IMR-90 (cell line): ENCODE measurements at regions not wholly inside any gene's neighbourhood (a gene's known extent, or its start where the extent isn't known, plus 50 kb on each side); places are given as distances from the start of the nearest gene placed in this dataset.

Source experiments
- ATAC-seq: fragments of 200-7000 bp; cut with Tn5 transposase; 2 replicates; pipeline ENCODE4 v1.9.1; 2020; ENCODE audit warnings: low read depth, mild to moderate bottlenecking, moderate library complexity
- BruUV-seq: library from RNA; stranded (reverse); fragments of 400-500 nt; replicated peaks from 2 replicates; lab custom pipeline; 2021; lab: Mats Ljungman, UMichigan
- CTCF ChIA-PET: fragments of 300-600 bp; formaldehyde crosslinking; extraction: SDS; loops from one replicate; lab custom pipeline; 2021; ENCODE audit warnings: antibody characterized with exemption; lab: Yijun Ruan, JAX
- POLR2A ChIA-PET: fragments of 300-600 bp; sonication (Branson Sonifier 250); formaldehyde crosslinking; loops from one replicate; lab custom pipeline; 2022; ENCODE audit warnings: antibody characterized with exemption; ENCODE audit not compliant: unreplicated experiment; lab: Charles Lee
- DNase-seq: peaks from one replicate; pipeline ENCODE4 v3.0.0; 2013
- H2AFZ ChIP-seq: replicated peaks from 2 replicates; pipeline ENCODE3; 2013; ENCODE audit warnings: low read length, mild to moderate bottlenecking; ENCODE audit not compliant: poor library complexity
- H2AK5ac ChIP-seq: 2 replicates; pipeline ENCODE4 v1.6.1; 2013; ENCODE audit warnings: low read depth, low read length, inconsistent platforms
- H2AK9ac ChIP-seq: replicated peaks from 2 replicates; pipeline ENCODE3; 2013; ENCODE audit warnings: mild to moderate bottlenecking, low read depth, low read length, moderate library complexity; ENCODE audit not compliant: poor library complexity
- H2BK120ac ChIP-seq: 2 replicates; pipeline ENCODE4 v1.6.1; 2013; ENCODE audit warnings: low read depth, low read length, inconsistent platforms
- H2BK15ac ChIP-seq: 3 replicates; pipeline ENCODE4 v1.6.1; 2013; ENCODE audit warnings: low read depth, low read length, inconsistent platforms
- H2BK20ac ChIP-seq: 2 replicates; pipeline ENCODE4 v1.6.1; 2013; ENCODE audit warnings: low read depth, mild to moderate bottlenecking, inconsistent platforms, low read length, moderate library complexity
- H2BK5ac ChIP-seq: 2 replicates; pipeline ENCODE4 v1.6.1; 2013; ENCODE audit warnings: mild to moderate bottlenecking, low read depth, low read length, inconsistent platforms; ENCODE audit not compliant: poor library complexity, severe bottlenecking
- H3K14ac ChIP-seq: replicated peaks from 2 replicates; pipeline ENCODE4 v1.6.1; 2013; ENCODE audit warnings: low read depth, low read length, inconsistent platforms
- H3K18ac ChIP-seq: 2 replicates; pipeline ENCODE4 v1.6.1; 2013; ENCODE audit warnings: low read depth, low read length, control low read depth
- H3K23ac ChIP-seq: 2 replicates; pipeline ENCODE4 v1.6.1; 2013; ENCODE audit warnings: low read depth, low read length, inconsistent platforms
- H3K27ac ChIP-seq: 2 replicates; pipeline ENCODE4 v1.5.1; 2013; ENCODE audit warnings: mild to moderate bottlenecking, control low read depth, low read length; ENCODE audit not compliant: insufficient read depth
- H3K27me3 ChIP-seq: 2 replicates; pipeline ENCODE4 v1.6.1; 2013; ENCODE audit warnings: low read length; ENCODE audit not compliant: control insufficient read depth, insufficient read depth
- H3K36me3 ChIP-seq: 2 replicates; pipeline ENCODE4 v1.6.1; 2013; ENCODE audit warnings: low read length, mixed read lengths; ENCODE audit not compliant: control insufficient read depth, insufficient read depth
- H3K4ac ChIP-seq: 2 replicates; pipeline ENCODE4 v1.6.1; 2013; ENCODE audit warnings: low read depth, low read length, inconsistent platforms
- H3K4me1 ChIP-seq: 2 replicates; pipeline ENCODE4 v1.6.1; 2013; ENCODE audit warnings: low read length, mixed read lengths; ENCODE audit not compliant: control insufficient read depth, insufficient read depth
- H3K4me2 ChIP-seq: 2 replicates; pipeline ENCODE4 v1.6.1; 2013; ENCODE audit warnings: low read depth, mild to moderate bottlenecking, control low read depth, low read length, moderate library complexity
- H3K4me3 ChIP-seq: 2 replicates; pipeline ENCODE4 v1.5.1; 2013; ENCODE audit warnings: low read depth, mild to moderate bottlenecking, control low read depth, low read length, moderate library complexity; ENCODE audit not compliant: insufficient read depth
- H3K56ac ChIP-seq: 2 replicates; pipeline ENCODE4 v1.6.1; 2013; ENCODE audit warnings: low read length, inconsistent platforms; ENCODE audit not compliant: insufficient read depth; ENCODE audit errors: extremely low read depth
- H3K79me1 ChIP-seq, 2 experiments: 2 replicates each; pipeline ENCODE4 v1.6.1; 2013; ENCODE audit warnings: low read length in 2 of 2, inconsistent platforms in 1 of 2, low read depth in 1 of 2
- H3K9ac ChIP-seq: 2 replicates; pipeline ENCODE4 v1.6.1; 2013; ENCODE audit warnings: low read depth, low read length, control low read depth
- H3K9me1 ChIP-seq: 2 replicates; pipeline ENCODE4 v1.6.1; 2013; ENCODE audit warnings: low read length, inconsistent platforms; ENCODE audit not compliant: insufficient read depth
- H3K9me3 ChIP-seq: 2 replicates; pipeline ENCODE4 v1.6.1; 2013; ENCODE audit warnings: low read length; ENCODE audit not compliant: control insufficient read depth, insufficient read depth
- H4K20me1 ChIP-seq: 2 replicates; pipeline ENCODE4 v1.6.1; 2013; ENCODE audit warnings: low read length, inconsistent platforms; ENCODE audit not compliant: insufficient read depth
- H4K5ac ChIP-seq: 2 replicates; pipeline ENCODE4 v1.6.1; 2013; ENCODE audit warnings: mild to moderate bottlenecking, low read depth, low read length, control low read depth
- H4K8ac ChIP-seq, 2 experiments: 2 replicates each; pipeline ENCODE4 v1.6.1; 2013; ENCODE audit warnings: low read depth in 2 of 2, low read length in 2 of 2, control low read depth in 1 of 2, inconsistent platforms in 1 of 2
- H4K91ac ChIP-seq: 2 replicates; pipeline ENCODE4 v1.6.1; 2013; ENCODE audit warnings: low read depth, low read length, inconsistent platforms; ENCODE audit not compliant: insufficient read depth
- BHLHE40 ChIP-seq: fragments of 150-350 bp; IDR thresholded peaks from 2 replicates; pipeline ENCODE4 v1.6.1; 2016; ENCODE audit warnings: mild to moderate bottlenecking, low read depth, low read length
- CEBPB ChIP-seq: IDR thresholded peaks from 2 replicates; pipeline ENCODE4 v1.6.1; 2012; ENCODE audit warnings: low read depth, low read length, improper control_type of control experiment
- CHD1 ChIP-seq: IDR thresholded peaks from 2 replicates; pipeline ENCODE4 v1.6.1; 2012; ENCODE audit warnings: low read depth, low read length, improper control_type of control experiment
- CTCF ChIP-seq: conservative IDR thresholded peaks from 2 replicates; pipeline ENCODE4 v1.5.1; 2012; ENCODE audit warnings: mild to moderate bottlenecking, low read depth, low read length, improper control_type of control experiment
- ELK1 ChIP-seq: fragments of 150-350 bp; IDR thresholded peaks from 2 replicates; pipeline ENCODE4 v1.6.1; 2016; ENCODE audit warnings: low read depth, mild to moderate bottlenecking, low read length, moderate library complexity, borderline replicate concordance
- FOS ChIP-seq: fragments of 150-350 bp; IDR thresholded peaks from 2 replicates; pipeline ENCODE4 v1.6.1; 2016; ENCODE audit warnings: low read depth, low read length
- MAZ ChIP-seq: IDR thresholded peaks from 2 replicates; pipeline ENCODE4 v1.6.1; 2012; ENCODE audit warnings: low read depth, mild to moderate bottlenecking, low read length, improper control_type of control experiment, moderate library complexity, borderline replicate concordance
- MXI1 ChIP-seq: IDR thresholded peaks from 2 replicates; pipeline ENCODE4 v1.6.1; 2012; ENCODE audit warnings: low read depth, mild to moderate bottlenecking, low read length, moderate library complexity, borderline replicate concordance
- POLR2A ChIP-seq: IDR thresholded peaks from 2 replicates; pipeline ENCODE4 v1.6.1; 2012; ENCODE audit warnings: mild to moderate bottlenecking, low read depth, low read length
- RAD21 ChIP-seq: IDR thresholded peaks from 2 replicates; pipeline ENCODE4 v1.6.1; 2012; ENCODE audit warnings: low read length, improper control_type of control experiment
- RCOR1 ChIP-seq: IDR thresholded peaks from 2 replicates; pipeline ENCODE4 v1.6.1; 2012; ENCODE audit warnings: mild to moderate bottlenecking, low read length, improper control_type of control experiment; ENCODE audit not compliant: insufficient replicate concordance
- RFX5 ChIP-seq: IDR thresholded peaks from 2 replicates; pipeline ENCODE4 v1.8.0; 2012; ENCODE audit warnings: low read depth, mild to moderate bottlenecking, low read length, moderate library complexity
- SMC3 ChIP-seq: fragments of 150-350 bp; IDR thresholded peaks from 2 replicates; pipeline ENCODE4 v1.6.1; 2016; ENCODE audit warnings: low read depth, mild to moderate bottlenecking, antibody characterized with exemption, low read length, moderate library complexity
- USF2 ChIP-seq: fragments of 150-350 bp; IDR thresholded peaks from 2 replicates; pipeline ENCODE4 v1.6.1; 2017; ENCODE audit warnings: mild to moderate bottlenecking, antibody characterized with exemption, low read length, low read depth
- WGBS, 2 experiments: methylation state at CpG; one replicate each; pipeline versions ENCODE4 v1.1.5 to v1.1.7; 2013; ENCODE audit warnings: missing lambda C conversion rate in 2 of 2; ENCODE audit not compliant: insufficient read length in 1 of 2; ENCODE audit errors: extremely low coverage in 2 of 2; 5-methylcytosine and 5-hydroxymethylcytosine counted together
- dilution Hi-C: fragments of 300-500 bp; cut with HindIII; formaldehyde crosslinking; loops from one replicate; pipeline ENCODE4 v1.14.3; 2018; ENCODE audit warnings: low sequenced_read_pairs; ENCODE audit not compliant: unreplicated experiment
- in situ Hi-C: fragments of 300-500 bp; cut with MboI; formaldehyde crosslinking; loops from 3 replicates; pipeline ENCODE4 v1.14.3; 2019; ENCODE audit warnings: low sequenced_read_pairs, inconsistent platforms, mixed read lengths
- intact Hi-C: fragments of 100-400 bp; cut with micrococcal nuclease; formaldehyde crosslinking; loops from 2 replicates; pipeline ENCODE4 v1.10.0; 2022

DNA sequence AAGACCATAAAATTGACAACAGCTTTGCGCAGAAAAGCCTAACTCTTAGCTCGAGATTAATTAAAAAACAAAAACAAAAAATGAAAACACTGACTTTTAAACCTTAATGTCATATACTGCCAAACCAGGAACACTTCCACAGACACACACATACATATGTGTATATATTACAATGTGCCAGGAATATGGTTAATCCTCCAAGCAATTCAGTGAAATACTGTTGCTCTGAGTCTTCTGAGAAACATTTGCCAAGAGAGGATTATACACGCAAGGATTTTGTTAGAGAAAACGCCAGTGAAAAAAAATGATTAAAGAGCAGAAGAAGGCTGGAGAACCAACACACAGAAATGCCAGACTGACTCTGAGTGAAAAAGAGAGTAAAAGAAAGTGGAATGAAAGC, 116.7 kb upstream of the CHRM3 start:
- intact Hi-C loops (no loop called here), dilution Hi-C loops (no loop called here), in situ Hi-C loops (no loop called here)
- no peak overlapping the region for H2BK20ac ChIP-seq
- peaks cover 13% of the 10 kb centered on the region for H3K9me3 ChIP-seq
- no peak overlapping the region for H3K14ac ChIP-seq
- no peak overlapping the region for H3K27ac ChIP-seq
- H4K91ac ChIP-seq = no peak overlapping the region
- no peak overlapping the region for H2BK5ac ChIP-seq
- H3K79me1 ChIP-seq = no peaks in the 10 kb centered on the region
- H2AK9ac ChIP-seq = no peak overlapping the region
- H3K56ac ChIP-seq = no peak overlapping the region
- DNase-seq (no peak), ATAC-seq (no peak)
- TF ChIP-seq BHLHE40 (no peak), CHD1 (no peak), FOS (no peak), POLR2A (no peak), RAD21 (no peak), RFX5 (no peak), ELK1 (no peak), USF2 (no peak), CEBPB (no peak), SMC3 (no peak), RCOR1 (no peak), MAZ (no peak), MXI1 (no peak), CTCF (no peak)
- no peak overlapping the region for H3K9ac ChIP-seq
- H3K4me3 ChIP-seq = no peak overlapping the region
- no peak overlapping the region for H2AFZ ChIP-seq
- no peaks in the 10 kb centered on the region for H3K9me1 ChIP-seq
- POLR2A ChIA-PET = no interaction called here
- no peak overlapping the region for H4K5ac ChIP-seq
- no peaks in the 10 kb centered on the region for H3K27me3 ChIP-seq
- H2AK5ac ChIP-seq = no peak overlapping the region
- no peak overlapping the region for H3K23ac ChIP-seq
- WGBS, 2 experiments = 60% methylated on average over 2 of the region's 4 CpGs; no CpG with 5 or more reads in 1 of the 2 experiments
- H3K18ac ChIP-seq = no peak overlapping the region
- no peaks in the 10 kb centered on the region for H3K4me1 ChIP-seq
- no peaks in the 10 kb centered on the region for H4K20me1 ChIP-seq
- no peak overlapping the region for H2BK120ac ChIP-seq
- no peak overlapping the region for H4K8ac ChIP-seq
- CTCF ChIA-PET = interaction anchor here (0.6 kb wide), 1 partner anchor 8 kb away, joined by 3 read pairs; no protein-coding TSS in a partner anchor
- no peak overlapping the region for H3K4me2 ChIP-seq
- no peaks in the 10 kb centered on the region for H3K36me3 ChIP-seq
- H2BK15ac ChIP-seq = no peak overlapping the region
- H3K4ac ChIP-seq = no peak overlapping the region
- BruUV-seq = no TSS peak
